ENCODE measurements at regions not wholly inside any gene's neighbourhood (a gene's known extent, or its start where the extent isn't known, plus 50 kb on each side); places are given as distances from the start of the nearest gene placed in this dataset.

DNA sequence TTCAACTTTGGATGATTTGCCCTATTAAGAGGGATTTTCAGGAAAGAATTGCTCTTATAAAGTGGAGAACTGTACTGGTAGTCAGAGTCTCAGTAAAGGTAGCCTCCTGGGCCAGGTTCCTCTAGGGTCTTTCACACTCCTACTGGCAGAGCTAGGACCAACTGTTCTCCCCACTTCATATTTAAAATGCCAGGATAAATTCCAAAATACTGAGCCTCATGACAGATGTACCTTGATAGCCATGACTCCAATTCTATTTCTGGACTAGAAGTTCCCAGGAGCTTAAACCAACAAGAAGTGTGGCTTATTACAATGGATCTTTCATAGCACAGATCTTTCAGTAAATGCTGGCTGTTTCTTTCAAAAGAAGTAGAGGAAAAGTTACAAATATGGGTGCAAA is 126.5 kb downstream of the C12orf75 start:
- no peaks in the 10 kb centered on the region for H3K27me3 ChIP-seq (ENCODE audit: insufficient read depth, low read length)
- no peak overlapping the region for H3K27ac ChIP-seq (ENCODE audit: low read depth, low read length, poor library complexity, severe bottlenecking)
- no peaks in the 10 kb centered on the region for H3K4me1 ChIP-seq (ENCODE audit: insufficient read depth, low read length, severe bottlenecking)
- no peaks in the 10 kb centered on the region for H3K79me2 ChIP-seq (ENCODE audit: insufficient read depth, low read length)
- no peak overlapping the region for H3K4me3 ChIP-seq (ENCODE audit: low read depth, low read length, poor library complexity, severe bottlenecking)
- H3F3A ChIP-seq (ENCODE audit: insufficient read depth, low read length), result no peaks in the 10 kb centered on the region
- no peaks in the 10 kb centered on the region for H4K20me1 ChIP-seq (ENCODE audit: insufficient read depth, low read length)
- no peaks in the 10 kb centered on the region for H3K36me3 ChIP-seq (ENCODE audit: insufficient read depth, low read length)
- no peak overlapping the region for H3K9ac ChIP-seq (ENCODE audit: low read length)
- no peak for TF ChIP-seq EZH2 (IDR thresholded peaks at IDR 0.05; ENCODE audit: borderline replicate concordance, low read length)
- TF ChIP-seq, protein P1, sequence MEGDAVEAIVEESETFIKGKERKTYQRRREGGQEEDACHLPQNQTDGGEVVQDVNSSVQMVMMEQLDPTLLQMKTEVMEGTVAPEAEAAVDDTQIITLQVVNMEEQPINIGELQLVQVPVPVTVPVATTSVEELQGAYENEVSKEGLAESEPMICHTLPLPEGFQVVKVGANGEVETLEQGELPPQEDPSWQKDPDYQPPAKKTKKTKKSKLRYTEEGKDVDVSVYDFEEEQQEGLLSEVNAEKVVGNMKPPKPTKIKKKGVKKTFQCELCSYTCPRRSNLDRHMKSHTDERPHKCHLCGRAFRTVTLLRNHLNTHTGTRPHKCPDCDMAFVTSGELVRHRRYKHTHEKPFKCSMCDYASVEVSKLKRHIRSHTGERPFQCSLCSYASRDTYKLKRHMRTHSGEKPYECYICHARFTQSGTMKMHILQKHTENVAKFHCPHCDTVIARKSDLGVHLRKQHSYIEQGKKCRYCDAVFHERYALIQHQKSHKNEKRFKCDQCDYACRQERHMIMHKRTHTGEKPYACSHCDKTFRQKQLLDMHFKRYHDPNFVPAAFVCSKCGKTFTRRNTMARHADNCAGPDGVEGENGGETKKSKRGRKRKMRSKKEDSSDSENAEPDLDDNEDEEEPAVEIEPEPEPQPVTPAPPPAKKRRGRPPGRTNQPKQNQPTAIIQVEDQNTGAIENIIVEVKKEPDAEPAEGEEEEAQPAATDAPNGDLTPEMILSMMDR (IDR thresholded peaks at IDR 0.05; ENCODE audit: low read length), result no peak
- no peaks in the 10 kb centered on the region for H3K9me3 ChIP-seq (ENCODE audit: low read length)
- H2AFZ ChIP-seq (ENCODE audit: low read length), result no peak overlapping the region
- no peak overlapping the region for H3K4me2 ChIP-seq (ENCODE audit: low read length)
- H3K9me2 ChIP-seq (ENCODE audit: low read depth, low read length), result no peaks in the 10 kb centered on the region

DNA sequence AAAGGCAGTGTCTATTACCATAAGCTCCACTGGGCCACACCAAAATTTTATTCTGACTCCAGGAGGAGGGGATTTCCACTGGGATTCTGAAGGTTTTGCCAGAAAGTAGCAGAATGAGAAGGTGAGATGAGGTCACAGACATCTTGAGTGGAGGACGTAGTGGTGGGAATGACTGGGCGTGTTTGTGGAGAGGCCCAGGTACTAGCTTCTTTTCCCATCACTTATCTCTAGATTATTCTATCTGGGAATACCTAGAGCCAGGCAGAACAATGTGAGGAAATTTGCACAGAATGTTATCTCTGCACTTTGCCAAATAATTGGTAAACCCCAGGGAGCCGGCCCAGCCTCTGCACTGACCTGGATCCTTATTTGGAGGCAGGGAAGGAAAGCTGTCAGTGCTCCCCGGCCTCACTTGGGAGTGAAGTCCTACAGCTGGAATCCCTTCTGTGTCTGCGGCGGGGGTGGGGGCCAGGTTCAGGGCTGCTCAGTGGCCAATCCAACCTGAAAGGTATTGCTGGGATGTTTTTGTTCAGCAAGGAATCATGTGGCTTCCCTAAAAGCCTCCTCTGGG is 129.4 kb downstream of the C12orf75 start:
- no peak for TF ChIP-seq EZH2 (IDR thresholded peaks at IDR 0.05; ENCODE audit: borderline replicate concordance, low read length)
- TF ChIP-seq, protein P1 (IDR thresholded peaks at IDR 0.05; ENCODE audit: low read length), result no peak
- Histone ChIP-seq H3K9ac (ENCODE audit: low read length) (no peak overlapping the region), H3K9me2 (ENCODE audit: low read depth, low read length) (no peaks in the 10 kb centered on the region), H3K4me3 (ENCODE audit: low read depth, low read length, poor library complexity, severe bottlenecking) (no peak overlapping the region), H3K4me1 (ENCODE audit: insufficient read depth, low read length, severe bottlenecking) (no peaks in the 10 kb centered on the region), H3K36me3 (ENCODE audit: insufficient read depth, low read length) (no peaks in the 10 kb centered on the region), H2AFZ (ENCODE audit: low read length) (no peak overlapping the region), H3K9me3 (ENCODE audit: low read length) (no peaks in the 10 kb centered on the region), H3F3A (ENCODE audit: insufficient read depth, low read length) (no peaks in the 10 kb centered on the region), H4K20me1 (ENCODE audit: insufficient read depth, low read length) (no peaks in the 10 kb centered on the region), H3K4me2 (ENCODE audit: low read length) (no peak overlapping the region), H3K79me2 (ENCODE audit: insufficient read depth, low read length) (no peaks in the 10 kb centered on the region), H3K27me3 (ENCODE audit: insufficient read depth, low read length) (no peaks in the 10 kb centered on the region), H3K27ac (ENCODE audit: low read depth, low read length, poor library complexity, severe bottlenecking) (no peak overlapping the region)

DNA sequence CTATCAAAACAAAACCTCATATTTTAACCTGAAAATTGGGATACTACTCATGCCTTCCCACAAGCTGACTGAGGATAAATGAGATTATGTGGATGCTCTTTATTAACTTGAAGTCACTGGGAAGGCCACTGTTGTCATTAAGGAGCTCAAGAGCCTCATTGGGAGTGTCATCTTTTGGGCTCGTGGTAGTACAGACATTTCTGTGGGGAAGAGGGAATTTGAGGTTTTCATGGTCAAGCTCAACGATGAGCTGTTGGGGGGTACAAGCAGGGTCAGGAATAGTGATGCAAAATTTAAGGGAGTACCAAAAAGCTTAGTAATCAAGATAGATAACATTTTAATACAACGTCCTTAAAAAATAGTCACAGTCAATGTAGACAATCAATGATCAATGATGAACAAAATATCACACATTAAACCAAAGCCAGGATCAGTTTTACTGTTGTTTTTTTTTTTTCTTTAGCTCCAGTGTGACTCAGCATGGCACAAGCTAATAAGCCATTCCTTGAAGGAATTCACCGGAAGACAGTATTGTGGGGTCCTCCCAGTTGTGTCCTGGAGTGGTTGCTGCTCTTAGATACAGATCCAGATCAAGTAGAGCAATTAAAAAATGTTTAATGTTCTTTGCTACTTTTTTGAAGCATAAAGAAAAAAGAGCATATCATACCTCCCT is 130.9 kb downstream of the C12orf75 start:
- no peaks in the 10 kb centered on the region for H4K20me1 ChIP-seq (ENCODE audit: insufficient read depth, low read length)
- no peaks in the 10 kb centered on the region for H3K9me3 ChIP-seq (ENCODE audit: low read length)
- H3K9ac ChIP-seq (ENCODE audit: low read length), result no peak overlapping the region
- no peak overlapping the region for H2AFZ ChIP-seq (ENCODE audit: low read length)
- H3K4me1 ChIP-seq (ENCODE audit: insufficient read depth, low read length, severe bottlenecking), result no peaks in the 10 kb centered on the region
- no peak overlapping the region for H3K27ac ChIP-seq (ENCODE audit: low read depth, low read length, poor library complexity, severe bottlenecking)
- H3F3A ChIP-seq (ENCODE audit: insufficient read depth, low read length), result no peaks in the 10 kb centered on the region
- TF ChIP-seq, protein P1 (IDR thresholded peaks at IDR 0.05; ENCODE audit: low read length), result no peak
- TF ChIP-seq EZH2 (IDR thresholded peaks at IDR 0.05; ENCODE audit: borderline replicate concordance, low read length), result no peak
- no peaks in the 10 kb centered on the region for H3K36me3 ChIP-seq (ENCODE audit: insufficient read depth, low read length)
- H3K4me2 ChIP-seq (ENCODE audit: low read length), result no peak overlapping the region
- H3K4me3 ChIP-seq (ENCODE audit: low read depth, low read length, poor library complexity, severe bottlenecking), result no peak overlapping the region
- H3K27me3 ChIP-seq (ENCODE audit: insufficient read depth, low read length), result no peaks in the 10 kb centered on the region
- H3K79me2 ChIP-seq (ENCODE audit: insufficient read depth, low read length), result no peaks in the 10 kb centered on the region
- no peaks in the 10 kb centered on the region for H3K9me2 ChIP-seq (ENCODE audit: low read depth, low read length)

All from OCI-LY1 (cell line).